NOMO-1 (cell line): ENCODE measurements at regions not wholly inside any gene's neighbourhood (a gene's known extent, or its start where the extent isn't known, plus 50 kb on each side); places are given as distances from the start of the nearest gene placed in this dataset.
"Not testable (repeated sequence)": the region's sequence is repeated elsewhere in the genome, so short reads cannot be mapped to it uniquely, and the experiment has no call there.

ENCODE experiments used
- DNase-seq, 2 experiments: peaks; one replicate each; lab custom pipeline; 2025; ENCODE audit not compliant: unreplicated experiment in 2 of 2; lab: John Stamatoyannopoulos, UW

DNA sequence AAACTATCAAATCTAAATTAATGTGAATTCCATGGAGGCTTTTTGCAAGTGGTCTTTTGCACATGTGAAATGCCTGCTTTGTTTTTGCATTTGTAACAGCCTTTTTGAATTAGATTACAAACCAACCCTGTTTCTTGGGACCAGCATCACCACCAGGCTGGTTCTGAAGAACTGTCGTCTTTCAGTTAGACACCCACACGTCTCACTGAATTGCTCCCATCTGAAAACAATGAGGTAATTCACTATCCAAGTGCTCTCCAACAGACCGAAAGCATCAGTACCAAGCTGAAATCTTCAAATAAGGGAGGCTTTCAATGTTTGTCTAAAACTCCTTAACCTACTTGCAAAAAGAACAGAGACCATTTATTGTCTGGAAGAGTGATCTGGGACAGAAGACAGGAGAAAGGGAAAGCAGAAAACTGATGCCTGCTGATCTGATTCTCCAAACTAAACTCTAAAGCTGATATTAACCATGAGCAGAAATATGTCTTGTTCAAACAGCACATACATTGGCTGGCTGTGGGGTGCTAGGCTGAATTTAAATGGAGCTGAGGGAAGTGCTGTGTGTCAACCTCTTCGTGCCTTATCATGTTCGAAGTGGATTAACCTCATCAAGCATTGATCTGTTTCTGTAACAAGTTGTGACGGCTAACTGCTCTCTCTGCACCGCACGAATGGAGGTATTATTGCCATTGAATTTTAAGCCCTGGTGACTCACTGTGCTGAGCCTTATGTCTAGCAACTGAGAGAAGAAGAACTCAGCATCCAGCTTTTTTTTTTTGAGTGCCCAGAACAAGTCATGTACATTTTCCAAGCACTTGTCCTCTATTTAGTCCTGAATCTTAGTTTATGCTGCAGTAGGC is 213.7 kb upstream of the P2RY1 start:
- DNase-seq: no peak

GRCh38 chr3:152621967-152622810 is 212.7 kb upstream of the P2RY1 start:
- DNase-seq: no peak

- DNase-seq: no peak
Observed at GRCh38 chr3:152622811-152623167, 212.1 kb upstream of the P2RY1 start.

DNA sequence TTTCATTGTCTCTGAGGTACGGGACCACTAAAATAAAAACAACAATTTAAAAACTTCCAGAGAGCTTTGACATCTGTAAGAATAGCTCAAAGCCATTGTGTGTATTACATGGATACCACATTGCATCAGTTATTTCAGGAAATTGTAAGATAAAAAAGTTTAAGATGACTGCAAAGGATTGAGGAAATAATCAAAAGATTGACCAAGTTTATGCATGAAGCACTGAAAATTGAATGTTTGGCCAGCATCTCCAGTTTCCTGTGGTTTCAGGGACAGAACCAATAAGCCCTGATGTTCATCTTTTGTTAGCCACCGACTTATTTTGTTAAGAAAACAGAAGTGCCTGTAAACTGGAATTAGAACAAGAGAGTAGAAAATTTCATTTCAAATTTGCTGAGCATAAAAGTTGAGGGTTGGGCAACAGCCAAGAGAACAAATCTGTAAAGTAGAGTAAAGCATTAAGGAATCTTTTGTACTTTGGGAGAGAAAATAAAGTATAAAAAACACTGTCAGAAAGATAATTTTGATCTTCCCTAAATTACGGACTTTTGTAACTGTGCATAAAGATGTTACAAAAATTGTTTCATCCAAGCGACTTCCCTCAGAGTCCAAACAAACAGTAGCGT is 211.5 kb upstream of the P2RY1 start:
- no peak for DNase-seq

DNA sequence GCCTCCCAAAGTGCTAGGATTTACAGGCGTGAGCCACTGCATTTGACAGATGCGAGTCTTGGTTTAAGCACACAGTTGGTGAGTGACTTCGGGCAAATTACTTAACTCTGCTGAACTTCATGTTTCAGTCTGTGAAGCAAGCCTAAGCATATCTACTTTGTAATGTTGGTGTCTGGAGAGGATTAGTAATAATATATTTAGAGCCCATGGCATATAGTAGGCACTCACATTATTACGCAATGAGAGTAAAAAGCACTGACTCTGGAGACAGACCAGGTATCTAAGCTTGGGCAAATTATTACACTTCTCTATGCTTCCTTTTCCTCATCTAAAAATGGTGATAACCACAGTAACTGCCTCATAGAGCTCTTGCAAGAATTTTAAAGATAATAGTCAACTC is 208.7 kb upstream of the P2RY1 start:
- DNase-seq: no peak

GRCh38 chr3:152628496-152628895 is 206.4 kb upstream of the P2RY1 start:
- no peak for DNase-seq

DNA sequence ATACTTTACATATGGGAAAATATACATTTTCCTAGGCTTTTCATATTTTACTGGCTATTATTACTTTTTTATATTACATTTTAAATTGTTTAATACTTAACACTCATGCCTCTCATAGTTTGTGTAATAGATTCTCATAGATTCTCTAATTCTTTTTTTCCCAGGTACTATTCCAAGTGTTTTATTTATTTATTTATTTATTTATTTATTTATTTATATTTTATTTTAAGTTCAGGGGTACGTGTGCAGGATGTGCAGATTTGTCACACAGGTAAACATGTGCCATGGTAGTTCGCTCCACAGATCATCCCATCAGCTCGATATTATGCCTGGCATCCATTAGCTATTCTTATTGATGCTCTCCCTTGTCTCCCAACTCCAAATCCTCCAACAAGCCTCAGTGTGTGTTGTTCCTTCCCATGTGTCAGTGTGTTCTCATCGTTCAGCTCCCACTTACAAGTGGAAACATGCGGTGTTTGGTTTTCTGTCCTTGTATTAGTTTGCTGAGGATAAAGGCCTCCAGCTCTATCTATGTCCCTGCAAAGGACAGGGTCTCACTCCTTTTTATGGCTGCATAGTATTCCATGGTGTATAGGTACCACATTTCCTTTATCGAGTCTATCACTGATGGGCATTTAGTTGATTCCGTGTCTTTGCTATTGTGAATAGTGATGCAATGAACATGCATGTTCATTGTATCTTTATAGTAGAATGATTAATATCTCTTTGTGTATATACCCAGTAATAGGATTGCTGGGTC is 205.4 kb upstream of the P2RY1 start:
- DNase-seq: no peak

DNA sequence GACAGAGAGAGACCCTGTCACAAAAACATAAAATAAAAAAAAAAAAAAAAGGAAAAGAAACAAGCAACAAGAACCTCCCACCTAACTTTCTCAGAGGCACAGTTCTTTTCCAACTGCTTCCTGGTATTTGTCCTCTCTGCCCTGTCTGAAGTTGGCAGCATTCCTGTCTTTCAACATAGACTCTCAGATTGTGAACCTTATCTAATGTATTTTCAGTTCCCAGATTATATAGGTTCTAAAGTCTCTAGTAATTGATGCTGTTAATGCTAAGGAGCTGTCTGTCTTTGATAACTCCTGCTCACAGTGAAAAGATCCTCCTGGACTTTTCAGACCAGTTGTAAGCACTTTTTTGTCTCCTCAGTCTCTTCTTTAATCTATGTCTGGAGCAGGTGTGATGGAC is 199.5 kb upstream of the P2RY1 start:
- DNase-seq: no peak

- DNase-seq: no peak
Observed at GRCh38 chr3:152636651-152637050, 198.3 kb upstream of the P2RY1 start.

DNA sequence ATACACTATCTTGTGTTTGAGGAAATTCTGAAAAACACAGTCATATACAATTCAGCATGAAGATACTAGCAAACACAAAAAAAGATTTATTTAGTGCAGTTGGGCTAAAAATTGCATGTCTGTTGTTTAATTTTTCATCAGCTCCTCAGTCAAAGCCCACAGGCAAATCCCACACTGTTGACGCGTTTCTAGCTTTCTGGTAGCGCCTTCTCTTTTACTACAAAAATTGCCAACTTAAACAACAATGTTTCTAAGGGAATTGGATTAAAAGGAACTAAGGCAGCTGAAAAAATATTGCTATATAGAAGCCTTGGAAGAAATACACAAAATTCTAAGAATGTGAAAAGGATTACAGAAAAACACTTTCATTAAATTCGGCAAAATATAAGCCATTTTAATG is 196.7 kb upstream of the P2RY1 start:
- no peak for DNase-seq

DNA sequence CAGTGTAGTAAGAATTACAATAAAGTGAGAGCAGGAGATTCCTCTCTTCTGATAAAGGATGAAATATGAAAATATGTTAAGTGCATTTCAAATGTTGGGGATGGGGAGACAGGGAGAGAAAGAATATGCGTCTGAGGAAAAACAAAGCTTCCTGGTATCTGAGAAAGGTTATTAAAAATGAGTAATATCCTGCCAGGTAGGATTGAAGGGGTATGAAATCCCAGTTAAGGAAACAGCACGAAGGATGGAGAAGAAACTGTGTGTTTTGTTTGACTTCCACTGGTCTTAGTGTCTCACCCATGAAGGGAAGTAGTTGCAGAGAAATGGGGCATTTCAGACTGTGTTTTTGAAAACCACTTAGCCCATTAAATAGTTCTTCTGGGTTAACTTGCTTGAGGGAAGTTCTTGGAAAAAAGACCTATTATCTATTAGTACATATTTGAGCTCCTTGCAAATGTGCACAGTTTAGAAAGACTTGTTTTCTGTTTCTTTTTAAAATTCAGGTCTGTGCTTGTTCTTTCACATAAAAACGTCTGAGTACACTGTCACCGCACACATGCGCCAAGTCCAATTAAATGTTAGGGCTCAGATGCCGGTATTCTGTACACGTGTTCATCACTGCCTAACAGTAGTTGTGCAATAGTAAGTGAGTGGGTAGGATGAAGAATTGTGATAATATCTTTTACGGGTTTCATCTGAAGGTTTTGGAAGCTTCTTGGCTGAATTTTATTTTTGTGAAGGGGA is 196.1 kb upstream of the P2RY1 start:
- DNase-seq: no peak

GRCh38 chr3:152641198-152641597 is 193.7 kb upstream of the P2RY1 start:
- no peak for DNase-seq

DNA sequence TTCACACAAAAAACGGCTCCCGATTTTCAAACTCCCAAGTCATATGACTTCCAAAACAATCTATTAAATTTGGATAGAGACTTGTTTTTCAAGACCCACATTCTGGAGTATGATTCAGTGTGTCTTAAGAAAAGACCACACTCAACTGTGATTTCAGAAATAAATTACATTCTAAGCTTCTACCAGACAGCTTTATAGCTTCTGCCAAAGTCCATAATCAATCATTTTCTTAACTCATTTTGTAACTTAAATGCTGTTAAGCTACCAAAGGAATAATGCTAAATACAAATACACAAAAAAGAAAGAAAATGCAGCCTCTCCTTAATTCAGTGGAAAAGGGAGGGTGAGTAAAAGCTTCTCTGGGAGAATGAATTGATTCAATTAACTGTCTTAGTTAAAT is 192.3 kb upstream of the P2RY1 start:
- no peak for DNase-seq

GRCh38 chr3:152644478-152644877 is 190.5 kb upstream of the P2RY1 start:
- DNase-seq: no peak

DNA sequence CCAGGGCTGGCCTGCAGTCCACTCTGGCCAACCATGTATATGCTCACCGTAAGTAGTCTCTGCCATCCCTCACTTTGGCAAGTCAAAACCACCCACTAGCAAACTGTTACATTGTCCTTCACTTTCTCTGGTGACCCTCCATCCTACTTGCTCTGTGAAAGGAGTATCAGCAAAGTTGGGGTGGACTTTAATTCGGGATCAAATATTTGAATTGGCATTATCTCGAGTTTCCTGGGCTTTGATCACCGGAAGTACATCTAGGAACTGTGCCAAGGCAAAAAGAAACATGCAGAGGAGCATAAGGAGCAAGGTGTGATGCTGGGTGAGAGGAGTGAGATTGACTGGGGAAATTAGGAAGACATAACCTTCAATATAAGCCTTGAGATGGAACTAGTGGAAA is 188.9 kb upstream of the P2RY1 start:
- DNase-seq: no peak

GRCh38 chr3:152650177-152650576 is 184.8 kb upstream of the P2RY1 start:
- DNase-seq: no peak

DNA sequence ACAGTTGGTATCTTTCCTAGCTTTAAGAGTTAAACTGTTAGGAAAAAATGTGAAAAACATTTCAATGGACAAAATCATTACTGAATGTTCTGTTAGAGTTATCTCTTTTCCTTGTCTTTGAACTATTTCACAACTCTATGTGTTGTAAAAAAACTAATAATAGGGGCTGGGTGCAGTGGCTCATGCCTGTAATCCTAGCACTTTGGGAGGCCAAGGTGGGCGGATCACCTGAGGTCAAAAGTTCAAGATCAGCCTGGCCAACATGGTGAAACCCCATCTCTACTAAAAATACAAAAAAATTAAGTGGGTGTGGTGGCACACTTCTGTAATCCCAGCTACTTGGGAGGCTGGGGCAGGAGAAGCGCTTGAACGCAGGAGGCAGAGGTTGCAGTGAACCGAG is 184.0 kb upstream of the P2RY1 start:
- DNase-seq: not testable (repeated sequence)

DNA sequence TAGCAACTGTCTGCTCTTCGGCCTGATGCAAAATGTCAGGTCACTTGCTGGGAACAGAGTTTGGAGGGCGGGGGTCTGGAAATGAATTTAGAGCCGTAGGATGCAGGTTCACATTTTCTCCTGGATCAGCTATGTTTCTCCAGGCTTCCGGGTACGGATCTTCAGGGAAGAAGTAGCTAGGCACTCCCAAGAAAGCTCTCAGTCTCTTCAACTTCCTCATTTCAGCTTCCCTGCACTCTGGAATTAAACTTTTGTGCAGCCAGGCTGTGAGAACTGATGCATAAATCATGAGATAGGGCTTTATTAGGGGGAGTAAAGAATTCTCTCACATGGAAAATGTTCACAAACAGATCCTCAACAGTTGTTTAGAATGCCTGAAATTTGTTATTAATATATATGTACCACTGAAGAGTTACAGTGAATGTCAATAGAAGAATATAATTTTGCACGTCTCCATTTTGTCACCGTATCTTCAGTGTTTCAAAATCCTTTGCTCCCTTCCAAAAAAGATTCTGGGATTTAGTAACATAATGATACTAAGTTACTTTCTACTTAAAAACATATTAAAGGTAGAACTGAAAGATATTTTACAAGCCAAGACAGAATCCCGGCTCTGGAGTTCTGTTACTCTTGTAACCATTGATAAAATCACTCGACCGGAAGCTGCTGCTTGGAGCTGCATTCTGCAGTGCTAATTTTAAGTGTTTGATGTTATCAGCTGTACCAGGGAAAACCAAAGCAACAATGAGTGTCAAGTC is 178.5 kb upstream of the P2RY1 start:
- DNase-seq: peak; percentile 29 to 53

GRCh38 chr3:152656972-152657355 is 178.0 kb upstream of the P2RY1 start:
- DNase-seq: no peak
